DMS114 treated with DMSO at 0.1 percent for 48 hours (cell line): ENCODE measurements at regions not wholly inside any gene's neighbourhood (a gene's known extent, or its start where the extent isn't known, plus 50 kb on each side); places are given as distances from the start of the nearest gene placed in this dataset.
"Not testable (repeated sequence)": the region's sequence is repeated elsewhere in the genome, so short reads cannot be mapped to it uniquely, and the experiment has no call there.

Experiments
- DNase-seq: peaks from one replicate; lab custom pipeline; 2025; ENCODE audit not compliant: unreplicated experiment; lab: John Stamatoyannopoulos, UW

DNA sequence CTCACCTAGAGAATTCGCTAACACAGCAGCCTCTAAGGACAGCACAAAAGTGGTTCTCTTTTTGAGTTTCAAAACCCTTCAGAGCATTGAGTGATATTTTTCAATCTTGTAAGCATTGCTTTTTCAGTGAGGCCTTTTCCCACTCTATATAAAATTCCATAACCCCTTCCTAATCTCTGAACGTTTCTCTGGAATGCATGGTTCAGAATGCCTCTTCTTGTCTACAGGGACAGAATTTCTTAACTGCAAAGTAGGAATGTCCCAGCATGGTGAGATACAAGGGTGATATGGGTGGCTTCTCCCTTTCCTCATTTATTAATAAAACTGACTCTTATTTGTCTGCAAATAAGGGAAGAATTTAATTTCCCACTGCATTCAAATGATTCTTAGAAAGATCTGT is 377.9 kb downstream of the LTN1 start:
- DNase-seq: no peak

DNA sequence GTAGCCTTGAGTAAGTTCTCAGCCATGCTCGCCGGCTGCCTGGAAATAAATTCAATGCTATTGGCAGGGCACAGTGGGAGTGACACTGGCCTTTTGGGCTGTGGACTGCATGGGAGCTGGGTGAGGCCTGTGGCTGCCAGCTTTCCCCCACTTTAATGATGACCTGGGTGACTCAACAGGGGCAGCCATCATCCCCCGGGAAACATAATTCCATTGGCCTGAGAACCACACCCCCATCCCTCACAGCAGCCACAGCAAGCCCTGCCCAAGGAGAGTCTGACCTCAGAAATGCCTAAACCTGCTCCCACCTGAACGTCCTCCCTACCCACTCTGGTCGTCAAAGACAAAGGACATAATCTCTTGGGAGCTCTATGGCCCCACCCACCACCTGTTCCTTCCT is 384.0 kb downstream of the LTN1 start:
- DNase-seq: no peak

- no peak for DNase-seq
These were observed 385.1 kb downstream of the LTN1 start for GRCh38 chr21:28607545-28607944.

DNA sequence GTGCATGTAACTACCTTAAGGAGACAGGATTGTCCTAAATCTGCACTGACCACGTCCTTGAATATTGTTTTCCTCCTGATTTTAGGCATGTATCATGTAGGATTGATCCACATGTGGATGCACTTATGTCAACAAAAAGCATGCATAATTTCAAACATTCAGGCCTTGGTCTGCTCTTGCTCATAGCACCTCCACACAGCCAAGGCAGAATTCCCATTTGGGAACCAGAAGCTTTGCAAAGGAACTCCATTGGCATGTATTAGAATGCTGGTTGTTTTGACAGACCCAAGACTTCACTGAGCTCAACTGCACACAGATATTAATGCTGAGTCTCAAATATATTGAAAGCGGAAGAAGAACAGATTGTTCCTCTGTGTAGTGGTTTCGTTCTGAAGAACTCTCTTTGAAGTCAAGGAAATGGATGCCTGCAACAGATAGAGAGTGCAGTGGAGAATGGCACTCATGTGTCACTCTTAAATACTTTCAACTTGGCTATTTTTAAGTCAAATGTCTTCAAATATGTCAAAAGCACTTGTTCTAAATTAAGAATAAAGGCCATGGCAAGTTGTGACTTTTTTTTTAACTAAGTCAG is 387.6 kb downstream of the LTN1 start:
- DNase-seq: no peak

DNA sequence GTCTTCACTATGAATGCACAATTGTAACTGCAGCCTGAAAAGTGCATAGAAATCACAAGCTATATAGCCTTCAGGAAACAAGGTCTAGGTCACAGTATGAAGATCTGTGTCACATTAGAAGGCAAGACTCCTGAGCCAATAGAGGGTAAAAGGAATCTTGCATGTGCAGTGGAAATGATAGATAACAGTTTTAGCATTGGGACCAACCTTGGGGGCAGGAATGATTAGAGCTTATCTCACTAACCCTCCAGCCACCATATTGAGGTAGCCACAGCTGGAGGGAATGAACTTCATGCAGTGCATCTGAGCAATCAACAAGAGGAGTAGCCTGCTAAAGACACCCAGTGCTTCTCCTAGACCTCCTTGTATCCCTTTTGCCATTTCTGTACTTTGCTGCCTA is 390.1 kb downstream of the LTN1 start:
- no peak for DNase-seq

- DNase-seq: no peak
These were observed 394.5 kb downstream of the LTN1 start for GRCh38 chr21:28598214-28598613.

DNA sequence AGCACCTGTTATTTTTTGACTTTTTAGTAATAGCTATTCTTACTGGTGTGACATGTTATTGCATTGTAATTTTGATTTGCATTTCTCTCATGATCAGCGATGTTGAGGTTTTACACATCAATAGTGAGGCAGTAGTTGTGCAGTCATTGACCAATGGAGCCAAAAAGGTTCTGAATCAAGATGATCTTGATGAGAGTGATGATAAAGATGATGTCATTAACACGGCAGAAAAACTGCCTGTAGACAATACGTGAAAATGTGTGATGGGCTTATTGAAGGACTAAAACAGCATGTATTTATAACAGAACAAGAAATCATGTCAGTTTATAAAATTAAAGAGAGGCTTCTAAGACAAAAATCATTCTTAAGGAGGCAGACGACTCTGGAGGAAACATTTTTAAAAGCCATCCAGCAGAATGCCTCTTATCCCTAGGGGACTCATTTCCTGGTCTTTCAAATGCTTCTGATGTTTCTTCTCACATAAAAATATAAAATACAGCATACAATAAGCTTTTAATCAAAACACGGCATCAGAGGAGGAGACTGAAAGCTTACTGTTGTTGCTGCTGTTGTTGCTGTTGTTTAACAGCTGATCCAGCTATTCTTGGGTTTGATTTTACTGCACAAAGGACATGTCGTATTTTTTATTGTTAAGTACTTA is 400.3 kb downstream of the LTN1 start:
- DNase-seq: no peak

- DNase-seq: no peak
These were observed 402.0 kb downstream of the LTN1 start for GRCh38 chr21:28590676-28591075.

DNA sequence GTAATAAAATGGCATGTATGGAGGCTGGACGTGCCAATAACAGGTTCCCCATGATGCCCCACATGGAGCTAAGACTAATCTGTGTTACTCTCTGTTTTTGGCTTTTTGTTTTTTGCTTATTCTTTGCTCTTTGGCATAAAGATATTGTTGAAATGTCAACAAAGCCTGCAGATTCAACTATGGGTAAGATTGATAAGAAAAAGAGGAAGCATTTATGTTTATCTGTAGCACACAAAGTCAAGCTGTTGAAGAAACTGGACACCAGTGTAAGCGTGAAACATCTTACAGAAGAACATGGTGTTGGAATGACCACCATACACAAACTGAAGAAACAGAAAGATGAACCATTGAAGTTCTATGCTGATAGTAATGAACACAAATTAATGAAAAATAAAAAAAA is 402.7 kb downstream of the LTN1 start:
- no peak for DNase-seq

DNA sequence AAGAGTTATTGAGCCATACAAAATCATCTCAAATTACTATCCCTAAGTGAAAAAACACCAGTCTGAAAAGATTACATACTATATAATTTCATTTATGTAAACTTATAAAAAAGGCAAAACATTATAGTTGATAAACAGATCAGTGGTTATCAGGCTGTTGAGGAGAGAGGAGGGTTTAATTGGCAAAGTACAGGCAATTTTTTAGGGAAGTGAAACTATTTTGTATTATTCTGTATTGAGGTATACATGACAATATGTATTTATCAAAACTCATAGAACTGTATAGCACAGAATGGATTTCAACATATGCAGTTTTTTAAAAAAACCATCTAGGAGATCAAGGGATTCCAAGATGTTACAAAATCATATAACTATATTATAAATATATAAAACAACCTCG is 403.7 kb downstream of the LTN1 start:
- no peak for DNase-seq

GRCh38 chr21:28587748-28588147 is 404.9 kb downstream of the LTN1 start:
- DNase-seq: no peak

- DNase-seq: no peak
These were observed 410.7 kb downstream of the LTN1 start for GRCh38 chr21:28581976-28582375.

DNA sequence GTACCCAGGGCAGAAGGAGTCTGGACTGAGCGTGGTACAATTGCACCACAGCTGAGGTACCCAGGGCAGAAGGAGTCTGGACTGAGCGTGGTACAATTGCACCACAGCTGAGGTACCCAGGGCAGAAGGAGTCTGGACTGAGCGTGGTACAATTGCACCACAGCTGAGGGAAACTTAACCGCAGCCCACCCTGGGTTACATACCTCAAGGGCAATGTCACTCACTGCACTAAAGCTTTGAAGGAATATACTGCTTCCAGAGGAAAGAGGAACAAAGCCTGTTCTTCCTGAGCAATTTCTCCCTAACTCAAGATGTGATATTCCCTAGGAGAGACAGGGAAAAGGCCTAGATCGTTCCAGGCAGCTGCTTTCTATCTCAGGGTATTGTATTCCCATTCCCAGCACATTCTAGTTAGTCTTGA is 411.4 kb downstream of the LTN1 start:
- not testable (repeated sequence) for DNase-seq

GRCh38 chr21:28580585-28580984 is 412.1 kb downstream of the LTN1 start:
- DNase-seq: no peak

DNA sequence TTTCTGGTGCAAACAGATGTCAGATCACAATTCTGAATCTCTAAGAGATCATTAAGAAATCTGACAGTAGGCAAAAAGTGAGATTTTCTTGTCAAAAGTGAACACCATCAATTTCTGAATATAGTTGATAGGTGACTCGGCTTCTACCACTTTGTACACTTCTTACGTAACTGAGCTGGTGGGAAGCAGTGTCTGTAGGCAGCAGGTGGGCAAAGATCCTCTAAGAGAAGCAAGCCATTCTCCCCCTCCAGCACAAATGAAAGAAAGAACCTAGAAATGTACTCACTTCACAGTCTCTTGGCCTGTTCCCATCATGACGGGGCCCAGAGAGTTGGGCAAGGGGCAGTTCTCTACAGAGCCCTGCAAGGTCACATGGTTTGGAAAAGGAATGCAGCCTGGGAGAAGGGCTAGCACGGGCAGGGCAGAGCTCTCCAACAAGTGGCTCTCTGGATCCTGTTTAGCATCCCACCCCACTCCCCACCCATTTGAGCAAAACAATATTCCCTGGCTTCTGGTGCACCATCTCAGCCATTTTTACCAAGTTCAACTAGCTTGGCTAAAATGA is 412.6 kb downstream of the LTN1 start:
- DNase-seq: no peak

DNA sequence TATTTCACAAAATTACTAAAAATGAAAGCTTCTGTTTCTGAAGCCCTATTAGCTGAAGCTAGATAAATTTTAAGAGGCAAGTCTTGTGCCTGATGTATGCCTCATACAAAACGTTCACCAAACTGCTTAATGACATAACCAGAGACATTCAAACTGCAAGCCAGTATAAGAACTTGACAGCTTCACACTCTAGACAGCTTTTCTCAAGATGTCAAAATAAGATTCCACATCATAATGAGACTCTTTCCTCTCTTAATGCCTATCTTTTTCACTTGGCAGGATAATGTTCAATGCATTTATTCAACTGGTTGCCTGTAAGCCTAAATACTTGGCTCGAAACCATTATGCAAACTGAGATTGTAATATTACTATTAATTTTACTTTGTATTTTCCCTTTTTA is 424.0 kb downstream of the LTN1 start:
- DNase-seq: no peak

GRCh38 chr21:28563933-28564332 is 428.7 kb downstream of the LTN1 start:
- not testable (repeated sequence) for DNase-seq

DNA sequence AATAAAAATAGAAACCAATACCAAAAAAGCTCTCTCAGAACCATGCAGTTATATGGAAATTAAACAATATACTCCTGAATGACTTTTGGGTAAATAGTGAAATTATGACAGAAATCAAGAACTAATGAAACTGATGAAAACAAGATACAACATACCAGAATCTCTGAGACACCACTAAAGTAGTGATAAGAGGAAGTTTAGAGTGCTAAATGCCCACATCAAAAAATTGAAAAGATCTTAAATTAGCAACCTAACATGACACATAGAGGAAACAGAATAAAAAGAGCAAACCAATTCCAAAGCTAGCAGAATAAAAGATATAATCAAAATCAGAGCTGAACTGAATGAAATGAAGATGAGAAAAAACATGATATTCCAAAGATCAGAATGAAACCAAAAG is 430.9 kb downstream of the LTN1 start:
- DNase-seq: no peak

GRCh38 chr21:28554660-28555475 is 437.8 kb downstream of the LTN1 start:
- DNase-seq: no peak

DNA sequence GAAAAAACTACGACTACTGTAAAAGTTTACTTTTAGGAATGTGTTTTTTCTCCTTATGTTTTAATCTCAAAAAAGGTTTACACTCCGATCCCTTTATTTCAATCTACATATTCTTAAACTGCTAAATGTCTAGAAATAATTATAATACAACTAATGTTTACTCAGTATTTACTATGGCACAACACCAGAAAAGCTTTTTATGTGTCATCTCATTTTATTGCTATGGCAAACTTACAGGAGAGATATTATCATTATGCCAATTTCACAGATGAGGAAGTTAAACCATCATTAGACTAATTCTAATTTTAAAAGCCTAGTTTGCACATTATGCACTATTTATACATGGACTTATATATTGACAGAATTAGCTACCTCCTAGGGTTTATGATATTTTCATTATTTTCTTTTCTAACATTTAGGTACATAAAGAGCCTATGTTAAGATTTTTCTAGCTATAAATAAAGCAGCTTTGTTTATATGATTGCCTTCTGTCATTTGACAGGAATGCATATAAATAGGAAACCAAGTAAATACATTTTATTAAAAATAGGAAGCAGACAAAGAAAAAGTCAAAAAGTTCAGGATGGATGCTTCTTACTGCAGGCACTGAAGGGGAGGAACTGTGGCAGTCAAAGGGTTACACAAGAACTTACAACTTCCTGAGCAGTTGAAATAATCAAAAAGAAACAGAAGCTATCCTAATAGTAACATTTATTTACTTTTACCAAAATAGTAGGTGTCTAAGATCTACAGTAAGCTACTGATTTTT is 442.4 kb downstream of the LTN1 start:
- DNase-seq: no peak

DNA sequence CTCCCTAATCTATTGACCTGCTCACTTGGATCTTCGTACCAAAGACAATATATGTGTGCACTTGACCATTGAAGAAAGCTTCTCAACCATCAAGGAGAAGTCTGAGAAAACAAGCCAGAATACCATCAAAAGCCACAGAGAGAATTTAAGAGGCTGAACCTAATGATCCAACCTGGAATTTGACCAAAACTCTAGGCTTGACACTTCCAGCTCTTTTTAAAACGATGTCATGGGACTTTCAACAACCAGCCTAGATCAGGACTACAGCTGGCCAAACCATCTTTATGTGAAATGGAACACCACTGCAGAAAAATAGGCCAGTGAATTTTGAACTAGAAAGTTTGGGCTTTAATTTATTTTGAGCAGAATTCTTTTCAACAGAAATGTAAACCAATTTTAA is 444.4 kb downstream of the LTN1 start:
- DNase-seq: no peak
